DOHH2 (cell line): ENCODE measurements at regions not wholly inside any gene's neighbourhood (a gene's known extent, or its start where the extent isn't known, plus 50 kb on each side); places are given as distances from the start of the nearest gene placed in this dataset.
"Not testable (repeated sequence)": the region's sequence is repeated elsewhere in the genome, so short reads cannot be mapped to it uniquely, and the experiment has no call there.

Experiments
- H3F3A ChIP-seq: fragments of 200-600 bp; sonication (generic), shearing (Covaris generic); 2 replicates; pipeline ENCODE4 v1.6.0; 2016; ENCODE audit warnings: antibody characterized with exemption, mild to moderate bottlenecking; ENCODE audit not compliant: control insufficient read depth, insufficient read depth
- H3K27ac ChIP-seq: fragments of 200-600 bp; sonication (generic); 2 replicates; pipeline ENCODE4 v1.5.1; 2014; ENCODE audit warnings: low read depth, mild to moderate bottlenecking, low read length, moderate library complexity
- H3K27me3 ChIP-seq: fragments of 200-600 bp; sonication (generic); 2 replicates; pipeline ENCODE4 v1.6.1; 2014; ENCODE audit warnings: mild to moderate bottlenecking, low read length, mixed read lengths; ENCODE audit not compliant: control insufficient read depth
- H3K36me3 ChIP-seq: fragments of 200-600 bp; sonication (generic); 2 replicates; pipeline ENCODE4 v1.6.1; 2014; ENCODE audit warnings: mild to moderate bottlenecking, low read length, moderate library complexity, mixed read lengths; ENCODE audit not compliant: control insufficient read depth
- H3K4me1 ChIP-seq: fragments of 200-600 bp; sonication (generic); 2 replicates; pipeline ENCODE4 v1.6.1; 2014; ENCODE audit warnings: mild to moderate bottlenecking, low read length, mixed read lengths; ENCODE audit not compliant: control insufficient read depth
- H3K4me2 ChIP-seq: fragments of 200-600 bp; sonication (generic); 2 replicates; pipeline ENCODE4 v1.6.0; 2014; ENCODE audit warnings: mild to moderate bottlenecking, low read length, moderate library complexity
- H3K4me3 ChIP-seq: fragments of 200-600 bp; sonication (generic); 2 replicates; pipeline ENCODE4 v1.5.1; 2014; ENCODE audit warnings: mild to moderate bottlenecking, low read length, mixed read lengths
- H3K79me2 ChIP-seq: fragments of 200-600 bp; sonication (generic); 2 replicates; pipeline ENCODE4 v1.6.1; 2014; ENCODE audit warnings: mild to moderate bottlenecking, low read length, mixed read lengths; ENCODE audit not compliant: control insufficient read depth
- H3K9me2 ChIP-seq: fragments of 200-600 bp; sonication (generic); replicated peaks from 2 replicates; pipeline ENCODE4 v1.6.1; 2014; ENCODE audit warnings: mild to moderate bottlenecking, low read length, mixed read lengths; ENCODE audit not compliant: control insufficient read depth
- H3K9me3 ChIP-seq: fragments of 200-600 bp; sonication (generic); 2 replicates; pipeline ENCODE4 v1.6.1; 2014; ENCODE audit warnings: antibody characterized with exemption, low read length, mixed read lengths; ENCODE audit not compliant: control insufficient read depth, insufficient read depth
- H4K20me1 ChIP-seq: fragments of 200-600 bp; sonication (generic); 2 replicates; pipeline ENCODE4 v1.6.0; 2014; ENCODE audit warnings: low read depth, mild to moderate bottlenecking, antibody characterized with exemption, low read length, moderate library complexity; ENCODE audit not compliant: control insufficient read depth, insufficient read depth
- EZH2phosphoT487 ChIP-seq: fragments of 200-600 bp; sonication (generic); IDR thresholded peaks from 2 replicates; pipeline ENCODE4 v1.6.1; 2017; ENCODE audit warnings: borderline replicate concordance, mild to moderate bottlenecking, antibody characterized with exemption, low read length, moderate library complexity, mixed read lengths
- TF ChIP-seq, protein P1 (sequence below): fragments of 200-600 bp; sonication (generic); IDR thresholded peaks from one replicate; pipeline ENCODE4 v1.5.1; 2014; ENCODE audit warnings: antibody characterized with exemption, mild to moderate bottlenecking, low read depth, low read length; ENCODE audit not compliant: poor library complexity, severe bottlenecking

GRCh38 chr2:131633827-131634695 lies 106.4 kb downstream of the CCDC74A start:
- not testable (repeated sequence) for H3K27me3 ChIP-seq

DNA sequence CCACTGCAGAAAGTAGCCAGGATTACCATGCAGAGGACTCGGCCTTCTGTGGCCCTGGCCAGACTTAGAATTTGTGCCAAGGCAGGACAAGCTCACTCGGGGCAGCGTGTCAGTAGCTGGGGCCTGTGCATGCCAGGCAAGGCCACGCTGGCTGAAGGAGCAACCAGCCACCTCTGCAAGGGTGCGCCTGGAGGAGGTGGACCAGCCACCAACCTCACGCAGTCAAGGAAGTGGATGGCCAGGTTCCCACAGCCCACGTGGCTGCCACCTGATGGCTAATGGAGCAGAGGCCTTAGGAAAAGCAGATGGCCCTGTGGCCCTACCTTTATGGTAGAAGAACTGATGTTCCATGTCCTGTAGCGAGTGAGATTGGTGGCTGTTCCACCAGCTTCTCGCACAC lies 107.9 kb downstream of the CCDC74A start:
- Histone ChIP-seq H3K36me3 (no peaks in the 10 kb centered on the region), H3K79me2 (no peaks in the 10 kb centered on the region), H3K4me3 (no peak overlapping the region), H3K27ac (no peak overlapping the region), H4K20me1 (no peaks in the 10 kb centered on the region), H3K9me2 (no peaks in the 10 kb centered on the region), H3K27me3 (no peaks in the 10 kb centered on the region), H3K4me1 (peaks cover 20% of the 10 kb centered on the region), H3K9me3 (no peaks in the 10 kb centered on the region), H3F3A (no peaks in the 10 kb centered on the region), H3K4me2 (no peak overlapping the region)
- TF ChIP-seq, protein P1, sequence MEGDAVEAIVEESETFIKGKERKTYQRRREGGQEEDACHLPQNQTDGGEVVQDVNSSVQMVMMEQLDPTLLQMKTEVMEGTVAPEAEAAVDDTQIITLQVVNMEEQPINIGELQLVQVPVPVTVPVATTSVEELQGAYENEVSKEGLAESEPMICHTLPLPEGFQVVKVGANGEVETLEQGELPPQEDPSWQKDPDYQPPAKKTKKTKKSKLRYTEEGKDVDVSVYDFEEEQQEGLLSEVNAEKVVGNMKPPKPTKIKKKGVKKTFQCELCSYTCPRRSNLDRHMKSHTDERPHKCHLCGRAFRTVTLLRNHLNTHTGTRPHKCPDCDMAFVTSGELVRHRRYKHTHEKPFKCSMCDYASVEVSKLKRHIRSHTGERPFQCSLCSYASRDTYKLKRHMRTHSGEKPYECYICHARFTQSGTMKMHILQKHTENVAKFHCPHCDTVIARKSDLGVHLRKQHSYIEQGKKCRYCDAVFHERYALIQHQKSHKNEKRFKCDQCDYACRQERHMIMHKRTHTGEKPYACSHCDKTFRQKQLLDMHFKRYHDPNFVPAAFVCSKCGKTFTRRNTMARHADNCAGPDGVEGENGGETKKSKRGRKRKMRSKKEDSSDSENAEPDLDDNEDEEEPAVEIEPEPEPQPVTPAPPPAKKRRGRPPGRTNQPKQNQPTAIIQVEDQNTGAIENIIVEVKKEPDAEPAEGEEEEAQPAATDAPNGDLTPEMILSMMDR, result no peak
- no peak for TF ChIP-seq EZH2phosphoT487

More at GRCh38 chr2:131633827-131634695, 106.4 kb downstream of the CCDC74A start:
- H3K36me3 ChIP-seq, H3F3A ChIP-seq, H3K9me2 ChIP-seq, H3K79me2 ChIP-seq, H3K4me3 ChIP-seq, H4K20me1 ChIP-seq, H3K4me2 ChIP-seq, H3K27ac ChIP-seq, H3K9me3 ChIP-seq: not testable (repeated sequence)
- TF ChIP-seq, protein P1, result peak; percentile 50
- peaks cover 28% of the 10 kb centered on the region for H3K4me1 ChIP-seq

DNA sequence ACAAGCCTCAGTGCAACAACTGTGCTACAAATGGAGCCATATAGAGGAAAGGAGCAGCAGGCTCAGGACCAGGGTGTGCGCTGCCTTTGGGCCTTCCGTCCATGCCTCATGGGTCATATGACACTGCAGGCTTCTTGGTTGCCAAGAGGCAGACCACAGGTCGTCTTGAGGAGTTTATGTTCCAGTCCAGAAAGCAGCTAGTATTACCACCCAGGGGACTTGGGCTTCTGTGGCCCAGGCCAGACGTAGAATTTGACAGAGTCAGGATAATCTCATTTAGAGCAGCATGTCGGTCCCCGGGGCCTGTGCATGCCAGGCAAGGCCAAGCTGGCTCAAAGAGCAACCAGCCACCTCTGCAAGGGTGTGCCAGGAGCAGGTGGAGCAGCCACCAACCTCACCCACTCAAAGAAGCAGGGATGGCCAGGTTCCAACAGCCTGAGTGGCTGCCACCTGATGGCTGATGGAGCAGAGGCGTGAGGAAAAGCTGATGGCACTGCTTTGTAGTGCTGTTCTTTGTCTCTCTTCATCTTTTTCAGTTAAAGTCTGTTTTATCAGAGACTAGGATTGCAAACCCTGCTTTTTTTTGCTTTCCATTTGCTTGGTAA lies 109.1 kb downstream of the CCDC74A start:
- not testable (repeated sequence) for H3K36me3 ChIP-seq, H3F3A ChIP-seq, H3K9me2 ChIP-seq, H3K27me3 ChIP-seq, H3K4me2 ChIP-seq, H3K4me3 ChIP-seq, H4K20me1 ChIP-seq, H3K27ac ChIP-seq, H3K9me3 ChIP-seq, H3K79me2 ChIP-seq
- H3K4me1 ChIP-seq, result peaks cover 29% of the 10 kb centered on the region

GRCh38 chr2:131639001-131639620 lies 111.4 kb downstream of the CCDC74A start:
- not testable (repeated sequence) for H4K20me1 ChIP-seq, H3K9me3 ChIP-seq, H3K27me3 ChIP-seq, H3F3A ChIP-seq, H3K9me2 ChIP-seq, H3K4me3 ChIP-seq, H3K27ac ChIP-seq, H3K4me2 ChIP-seq, H3K79me2 ChIP-seq, H3K36me3 ChIP-seq
- H3K4me1 ChIP-seq, result peaks cover 50% of the 10 kb centered on the region
